HG02970 (cell line): ENCODE measurements at regions not wholly inside any gene's neighbourhood (a gene's known extent, or its start where the extent isn't known, plus 50 kb on each side); places are given as distances from the start of the nearest gene placed in this dataset.

ENCODE experiments used
- ATAC-seq: cut with Tn5 transposase; IDR thresholded peaks from one replicate; pipeline ENCODE4 v1.9.1; 2021; ENCODE audit warnings: mild to moderate bottlenecking, moderate library complexity, moderate number of reproducible peaks; ENCODE audit not compliant: unreplicated experiment, low FRiP score

GRCh38 chr5:160961038-160961437 is 109.0 kb upstream of the ATP10B start:
- no peak for ATAC-seq

GRCh38 chr5:160960592-160960991 is 108.6 kb upstream of the ATP10B start:
- ATAC-seq, result no peak

- ATAC-seq, result no peak
Measured at GRCh38 chr5:160959804-160960203, 107.8 kb upstream of the ATP10B start.

- ATAC-seq, result peak; percentile 64
Measured at GRCh38 chr5:160957312-160957861, 105.4 kb upstream of the ATP10B start.

GRCh38 chr5:160956051-160956450 is 104.0 kb upstream of the ATP10B start:
- no peak for ATAC-seq

GRCh38 chr5:160950311-160950710 is 98.3 kb upstream of the ATP10B start:
- no peak for ATAC-seq

- no peak for ATAC-seq
Measured at GRCh38 chr5:160940725-160941124, 88.7 kb upstream of the ATP10B start.

GRCh38 chr5:160938532-160938931 is 86.5 kb upstream of the ATP10B start:
- ATAC-seq, result no peak

- ATAC-seq, result no peak
Measured at GRCh38 chr5:160937570-160937969, 85.6 kb upstream of the ATP10B start.

- ATAC-seq, result no peak
Measured at GRCh38 chr5:160935776-160936175, 83.8 kb upstream of the ATP10B start.

- no peak for ATAC-seq
Measured at GRCh38 chr5:160931283-160931682, 79.3 kb upstream of the ATP10B start.

GRCh38 chr5:160930406-160930805 is 78.4 kb upstream of the ATP10B start:
- no peak for ATAC-seq

GRCh38 chr5:160929906-160930305 is 77.9 kb upstream of the ATP10B start:
- ATAC-seq, result no peak

GRCh38 chr5:160929360-160929759 is 77.3 kb upstream of the ATP10B start:
- no peak for ATAC-seq

- no peak for ATAC-seq
Measured at GRCh38 chr5:160926428-160926827, 74.4 kb upstream of the ATP10B start.

- no peak for ATAC-seq
Measured at GRCh38 chr5:160925281-160925680, 73.3 kb upstream of the ATP10B start.

- ATAC-seq, result no peak
Measured at GRCh38 chr5:160923936-160924710, 72.1 kb upstream of the ATP10B start.

GRCh38 chr5:160923411-160923810 is 71.4 kb upstream of the ATP10B start:
- no peak for ATAC-seq

- no peak for ATAC-seq
Measured at GRCh38 chr5:160922311-160922710, 70.3 kb upstream of the ATP10B start.

GRCh38 chr5:160921423-160922285 is 69.6 kb upstream of the ATP10B start:
- no peak for ATAC-seq

GRCh38 chr5:160919626-160920025 is 67.6 kb upstream of the ATP10B start:
- ATAC-seq, result no peak
